H9 (cell line): ENCODE measurements at regions not wholly inside any gene's neighbourhood (a gene's known extent, or its start where the extent isn't known, plus 50 kb on each side); places are given as distances from the start of the nearest gene placed in this dataset.

Experiments used
- DNase-seq: peaks from one replicate; pipeline ENCODE4 v3.0.0-alpha.2; 2017
- H2AFZ ChIP-seq: one replicate; pipeline ENCODE4 v1.6.1; 2013; ENCODE audit warnings: mild to moderate bottlenecking, low read length, control low read depth, moderate library complexity
- H2AK5ac ChIP-seq: 2 replicates; pipeline ENCODE4 v1.6.1; 2013; ENCODE audit warnings: low read length, control low read depth, mixed read lengths; ENCODE audit not compliant: insufficient read length
- H2BK120ac ChIP-seq: one replicate; pipeline ENCODE4 v1.6.1; 2013; ENCODE audit warnings: low read depth, mild to moderate bottlenecking, low read length, control low read depth, inconsistent platforms; ENCODE audit not compliant: poor library complexity, severe bottlenecking
- H2BK12ac ChIP-seq: 2 replicates; pipeline ENCODE4 v1.6.1; 2013; ENCODE audit warnings: low read length, control low read depth, mixed read lengths, low read depth; ENCODE audit not compliant: insufficient read length
- H2BK15ac ChIP-seq: 2 replicates; pipeline ENCODE4 v1.6.1; 2013; ENCODE audit warnings: low read depth, low read length, control low read depth
- H2BK20ac ChIP-seq: one replicate; pipeline ENCODE4 v1.6.1; 2013; ENCODE audit warnings: low read depth, mild to moderate bottlenecking, low read length, control low read depth, inconsistent platforms; ENCODE audit not compliant: poor library complexity, severe bottlenecking
- H2BK5ac ChIP-seq: 2 replicates; pipeline ENCODE4 v1.6.1; 2013; ENCODE audit warnings: low read length, control low read depth, mixed read lengths; ENCODE audit not compliant: insufficient read length
- H3K14ac ChIP-seq: 2 replicates; pipeline ENCODE4 v1.6.1; 2013; ENCODE audit warnings: low read length, control low read depth; ENCODE audit not compliant: insufficient read depth
- H3K18ac ChIP-seq: 2 replicates; pipeline ENCODE4 v1.6.1; 2013; ENCODE audit warnings: low read depth, mild to moderate bottlenecking, mixed read lengths, low read length, control low read depth; ENCODE audit not compliant: insufficient read length
- H3K23ac ChIP-seq: 2 replicates; pipeline ENCODE4 v1.6.1; 2013; ENCODE audit warnings: low read length, control low read depth, mixed read lengths, low read depth; ENCODE audit not compliant: insufficient read length
- H3K23me2 ChIP-seq: 2 replicates; pipeline ENCODE4 v1.6.1; 2013; ENCODE audit warnings: low read depth, mild to moderate bottlenecking, mixed read lengths, low read length, control low read depth; ENCODE audit not compliant: insufficient read length, poor library complexity, severe bottlenecking
- H3K27ac ChIP-seq: 2 replicates; pipeline ENCODE4 v1.5.1; 2013; ENCODE audit warnings: low read length, control low read depth, mixed read lengths, low read depth; ENCODE audit not compliant: insufficient read length
- H3K27me3 ChIP-seq: 2 replicates; pipeline ENCODE4 v1.6.1; 2013; ENCODE audit warnings: low read length, control low read depth, inconsistent platforms; ENCODE audit not compliant: insufficient read depth
- H3K4ac ChIP-seq: 2 replicates; pipeline ENCODE4 v1.6.1; 2013; ENCODE audit warnings: low read depth, mild to moderate bottlenecking, control low read depth, inconsistent platforms, low read length, moderate library complexity
- H3K4me1 ChIP-seq: 2 replicates; pipeline ENCODE4 v1.6.1; 2013; ENCODE audit warnings: low read length, control low read depth, inconsistent platforms; ENCODE audit not compliant: insufficient read depth
- H3K4me2 ChIP-seq: 2 replicates; pipeline ENCODE4 v1.6.1; 2013; ENCODE audit warnings: low read length, control low read depth, mixed read lengths; ENCODE audit not compliant: insufficient read length, insufficient read depth
- H3K56ac ChIP-seq: 2 replicates; pipeline ENCODE4 v1.6.1; 2013; ENCODE audit warnings: low read depth, mild to moderate bottlenecking, mixed read lengths, low read length, control low read depth; ENCODE audit not compliant: insufficient read length
- H3K79me1 ChIP-seq: 2 replicates; pipeline ENCODE4 v1.6.1; 2013; ENCODE audit warnings: low read depth, mild to moderate bottlenecking, moderate library complexity, low read length, control low read depth, inconsistent platforms; ENCODE audit not compliant: insufficient read depth, poor library complexity, severe bottlenecking
- H3K79me2 ChIP-seq: 2 replicates; pipeline ENCODE4 v1.6.1; 2013; ENCODE audit warnings: low read length, control low read depth, inconsistent platforms; ENCODE audit not compliant: insufficient read depth
- H3K9ac ChIP-seq: 2 replicates; pipeline ENCODE4 v1.6.1; 2013; ENCODE audit warnings: low read length, control low read depth, mixed read lengths; ENCODE audit not compliant: insufficient read length; ENCODE audit errors: extremely low read depth
- H3K9me3 ChIP-seq: one replicate; pipeline ENCODE4 v1.6.1; 2013; ENCODE audit warnings: low read depth, low read length, inconsistent platforms; ENCODE audit not compliant: control insufficient read depth
- H3T11ph ChIP-seq: one replicate; pipeline ENCODE4 v1.6.1; 2013; ENCODE audit warnings: mild to moderate bottlenecking, low read length, control low read depth, inconsistent platforms
- H4K20me1 ChIP-seq: one replicate; pipeline ENCODE4 v1.6.1; 2013; ENCODE audit not compliant: control insufficient read depth, insufficient read length, insufficient read depth
- H4K5ac ChIP-seq: 2 replicates; pipeline ENCODE4 v1.6.1; 2013; ENCODE audit warnings: low read depth, mild to moderate bottlenecking, mixed read lengths, low read length, control low read depth; ENCODE audit not compliant: insufficient read length
- H4K8ac ChIP-seq: replicated peaks from 2 replicates; pipeline ENCODE4 v1.6.1; 2013; ENCODE audit warnings: low read length, control low read depth, mixed read lengths, low read depth; ENCODE audit not compliant: insufficient read length
- H4K91ac ChIP-seq: 2 replicates; pipeline ENCODE4 v1.6.1; 2013; ENCODE audit warnings: low read depth, mild to moderate bottlenecking, moderate library complexity, mixed read lengths, low read length, control low read depth; ENCODE audit not compliant: insufficient read length
- H3K27ac Mint-ChIP-seq, 3 experiments: 2 replicates in 2 of 3; 3 replicates in 1 of 3; pipeline ENCODE4 v1.8.0; 2020 to 2021; ENCODE audit warnings: mixed read lengths in 3 of 3, mild to moderate bottlenecking in 1 of 3, moderate library complexity in 1 of 3
- H3K27me3 Mint-ChIP-seq: 2 replicates; pipeline ENCODE4 v1.8.0; 2021; ENCODE audit warnings: low read depth, mild to moderate bottlenecking, moderate library complexity, mixed read lengths
- H3K36me3 Mint-ChIP-seq, 3 experiments: 2 replicates in 2 of 3; 3 replicates in 1 of 3; pipeline ENCODE4 v1.8.0; 2020 to 2021; ENCODE audit warnings: low read depth in 3 of 3, mixed read lengths in 3 of 3; ENCODE audit not compliant: insufficient read depth in 1 of 3
- H3K4me1 Mint-ChIP-seq, 2 experiments: 2 replicates each; pipeline ENCODE4 v1.8.0; 2020; ENCODE audit warnings: mixed read lengths in 2 of 2
- H3K4me3 Mint-ChIP-seq, 2 experiments: 2 replicates in 1 of 2; 3 replicates in 1 of 2; pipeline ENCODE4 v1.8.0; 2020 to 2021; ENCODE audit warnings: mild to moderate bottlenecking in 2 of 2, mixed read lengths in 2 of 2, moderate library complexity in 1 of 2
- H3K9me3 Mint-ChIP-seq, 2 experiments: 2 replicates in 1 of 2; 3 replicates in 1 of 2; pipeline ENCODE4 v1.8.0; 2020; ENCODE audit warnings: mild to moderate bottlenecking in 2 of 2, mixed read lengths in 2 of 2, moderate library complexity in 1 of 2
- WGBS: extraction: QIAGEN DNeasy Blood & Tissue Kit; methylation state at CpG from one replicate; pipeline ENCODE4 v1.1.7; 2013; ENCODE audit warnings: missing lambda C conversion rate, low lambda C conversion rate, mixed read lengths; ENCODE audit not compliant: insufficient read length; ENCODE audit errors: extremely low coverage; 5-methylcytosine and 5-hydroxymethylcytosine counted together
- TF ChIP-seq, protein P1 (sequence below): fragments of 200-600 bp; sonication (generic); conservative IDR thresholded peaks from 3 replicates; pipeline ENCODE4 v1.8.0; 2021; ENCODE audit warnings: antibody characterized with exemption, mild to moderate bottlenecking

DNA sequence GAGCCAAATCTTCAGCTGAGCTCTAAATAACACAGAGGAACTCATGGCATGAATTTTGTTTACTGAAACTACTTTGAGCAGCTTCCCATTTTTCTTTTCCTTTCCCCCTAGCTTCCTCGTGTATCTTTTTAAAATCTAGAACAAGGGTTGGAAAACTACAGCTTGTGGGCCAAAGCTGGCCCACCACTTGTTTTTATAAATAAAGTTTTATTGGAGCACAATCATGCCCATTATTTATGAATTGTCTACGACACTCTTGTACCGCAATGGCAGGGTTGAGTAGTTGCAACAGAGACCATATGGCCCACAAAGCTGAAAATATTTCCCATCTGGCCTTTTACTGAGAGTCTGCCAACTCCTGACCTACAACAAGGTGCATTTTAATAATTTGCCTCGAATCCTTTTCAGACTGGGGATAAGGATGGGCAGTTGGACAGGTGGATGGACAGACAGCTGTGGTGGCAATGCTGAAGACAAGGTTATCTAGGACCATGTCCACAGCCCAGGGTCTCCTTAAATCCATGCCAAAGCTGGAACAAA lies 87.7 kb downstream of the RMI2 start:
- H2AK5ac ChIP-seq: no peak overlapping the region
- H3K27me3 ChIP-seq: no peaks in the 10 kb centered on the region
- H3K9ac ChIP-seq: no peak overlapping the region
- no peak overlapping the region for H2BK20ac ChIP-seq
- no peak overlapping the region for H2BK15ac ChIP-seq
- H3K27me3 Mint-ChIP-seq: peaks cover 4% of the 10 kb centered on the region; the same call in 1 of the 2 replicates
- peaks cover 12 to 13% of the 10 kb centered on the region in 2 experiments for H3K4me1 Mint-ChIP-seq
- no peaks in the 10 kb centered on the region for H3K23me2 ChIP-seq
- H3K4ac ChIP-seq: no peak overlapping the region
- H4K8ac ChIP-seq: no peak overlapping the region
- H4K91ac ChIP-seq: no peak overlapping the region
- no peak for DNase-seq
- H3K23ac ChIP-seq: no peak overlapping the region
- H3K18ac ChIP-seq: no peak overlapping the region
- H4K20me1 ChIP-seq: no peaks in the 10 kb centered on the region
- no peaks in the 10 kb centered on the region for H3K4me1 ChIP-seq
- no peak overlapping the region for H2AFZ ChIP-seq
- WGBS: no CpG with 5 or more reads among the region's 4 CpGs
- no peaks in the 10 kb centered on the region for H3K79me2 ChIP-seq
- H3K27ac ChIP-seq: no peak overlapping the region
- H3K36me3 Mint-ChIP-seq: no peaks in the 10 kb centered on the region
- H3K4me2 ChIP-seq: no peak overlapping the region
- H3T11ph ChIP-seq: no peak overlapping the region
- no peaks in the 10 kb centered on the region for H3K9me3 ChIP-seq
- no peak overlapping the region for H3K4me3 Mint-ChIP-seq
- H2BK12ac ChIP-seq: no peak overlapping the region
- no peak overlapping the region for H3K56ac ChIP-seq
- H3K14ac ChIP-seq: no peak overlapping the region
- H2BK120ac ChIP-seq: no peak overlapping the region
- no peak overlapping the region for H3K27ac Mint-ChIP-seq
- H2BK5ac ChIP-seq: no peak overlapping the region
- H3K79me1 ChIP-seq: no peaks in the 10 kb centered on the region
- TF ChIP-seq, protein P1, sequence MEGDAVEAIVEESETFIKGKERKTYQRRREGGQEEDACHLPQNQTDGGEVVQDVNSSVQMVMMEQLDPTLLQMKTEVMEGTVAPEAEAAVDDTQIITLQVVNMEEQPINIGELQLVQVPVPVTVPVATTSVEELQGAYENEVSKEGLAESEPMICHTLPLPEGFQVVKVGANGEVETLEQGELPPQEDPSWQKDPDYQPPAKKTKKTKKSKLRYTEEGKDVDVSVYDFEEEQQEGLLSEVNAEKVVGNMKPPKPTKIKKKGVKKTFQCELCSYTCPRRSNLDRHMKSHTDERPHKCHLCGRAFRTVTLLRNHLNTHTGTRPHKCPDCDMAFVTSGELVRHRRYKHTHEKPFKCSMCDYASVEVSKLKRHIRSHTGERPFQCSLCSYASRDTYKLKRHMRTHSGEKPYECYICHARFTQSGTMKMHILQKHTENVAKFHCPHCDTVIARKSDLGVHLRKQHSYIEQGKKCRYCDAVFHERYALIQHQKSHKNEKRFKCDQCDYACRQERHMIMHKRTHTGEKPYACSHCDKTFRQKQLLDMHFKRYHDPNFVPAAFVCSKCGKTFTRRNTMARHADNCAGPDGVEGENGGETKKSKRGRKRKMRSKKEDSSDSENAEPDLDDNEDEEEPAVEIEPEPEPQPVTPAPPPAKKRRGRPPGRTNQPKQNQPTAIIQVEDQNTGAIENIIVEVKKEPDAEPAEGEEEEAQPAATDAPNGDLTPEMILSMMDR: no peak
- no peak overlapping the region for H4K5ac ChIP-seq
- H3K9me3 Mint-ChIP-seq: no peaks in the 10 kb centered on the region; a peak in 1 of 5 replicates
